ENCODE measurements at regions not wholly inside any gene's neighbourhood (a gene's known extent, or its start where the extent isn't known, plus 50 kb on each side); places are given as distances from the start of the nearest gene placed in this dataset.

DNA sequence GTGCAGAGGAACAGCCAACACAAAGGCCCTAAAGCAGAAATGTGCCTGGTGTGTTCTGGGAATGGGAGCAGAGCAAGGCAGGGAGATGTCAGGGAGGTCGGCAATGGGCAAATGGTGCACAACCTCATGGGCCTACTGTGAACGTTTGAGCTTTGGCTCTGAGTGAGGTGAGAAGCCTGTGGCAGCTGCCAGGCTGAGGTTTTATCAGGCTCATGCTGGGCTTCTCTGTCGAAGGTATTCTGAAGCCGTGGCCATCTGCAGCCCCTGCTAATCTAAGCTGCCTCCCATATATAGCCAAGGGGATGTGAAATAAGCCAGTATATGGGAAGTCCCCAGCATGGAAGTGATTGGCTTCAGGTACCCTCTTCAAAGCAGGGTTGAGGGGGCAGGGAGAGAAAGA lies 193.3 kb downstream of the SLC4A3 start:
- H3K27me3 Mint-ChIP-seq (ENCODE audit: low read depth), result peaks cover 9% of the 10 kb centered on the region
- Histone ChIP-seq H2BK20ac (ENCODE audit: low read depth, low read length, poor library complexity, severe bottlenecking) (no peak overlapping the region), H3K79me1 (ENCODE audit: insufficient read depth, low read depth, low read length, poor library complexity, severe bottlenecking) (no peaks in the 10 kb centered on the region), H3K27me3 (ENCODE audit: insufficient read depth, low read length) (no peaks in the 10 kb centered on the region), H3T11ph (ENCODE audit: low read length) (no peak overlapping the region), H3K27ac (ENCODE audit: insufficient read length, low read depth, low read length) (no peak overlapping the region), H3K9me3 (ENCODE audit: control insufficient read depth, low read depth, low read length) (peaks cover 8% of the 10 kb centered on the region), H3K56ac (ENCODE audit: insufficient read length, low read depth, low read length) (no peak overlapping the region), H2BK5ac (ENCODE audit: insufficient read length, low read length) (no peak overlapping the region), H2AFZ (ENCODE audit: low read length) (no peak overlapping the region), H4K8ac (replicated peaks; ENCODE audit: insufficient read length, low read depth, low read length) (no peak overlapping the region), H4K5ac (ENCODE audit: insufficient read length, low read depth, low read length) (no peak overlapping the region), H2BK12ac (ENCODE audit: insufficient read length, low read depth, low read length) (no peak overlapping the region), H3K4ac (ENCODE audit: low read depth, low read length) (no peak overlapping the region), H3K4me2 (ENCODE audit: insufficient read depth, insufficient read length, low read length) (no peak overlapping the region), H2BK120ac (ENCODE audit: low read depth, low read length, poor library complexity, severe bottlenecking) (no peak overlapping the region), H3K9ac (ENCODE audit: extremely low read depth, insufficient read length, low read length) (no peak overlapping the region), H3K4me1 (ENCODE audit: insufficient read depth, low read length) (no peaks in the 10 kb centered on the region), H3K23ac (ENCODE audit: insufficient read length, low read depth, low read length) (no peak overlapping the region), H3K79me2 (ENCODE audit: insufficient read depth, low read length) (no peaks in the 10 kb centered on the region), H3K14ac (ENCODE audit: insufficient read depth, low read length) (no peak overlapping the region; the same call in 1 of the 2 replicates), H3K18ac (ENCODE audit: insufficient read length, low read depth, low read length) (no peak overlapping the region), H4K20me1 (ENCODE audit: control insufficient read depth, insufficient read depth, insufficient read length) (no peaks in the 10 kb centered on the region), H3K23me2 (ENCODE audit: insufficient read length, low read depth, low read length, poor library complexity, severe bottlenecking) (no peaks in the 10 kb centered on the region), H2BK15ac (ENCODE audit: low read depth, low read length) (no peak overlapping the region), H2AK5ac (ENCODE audit: insufficient read length, low read length) (no peak overlapping the region), H4K91ac (ENCODE audit: insufficient read length, low read depth, low read length) (no peak overlapping the region)
- TF ChIP-seq, protein P1, sequence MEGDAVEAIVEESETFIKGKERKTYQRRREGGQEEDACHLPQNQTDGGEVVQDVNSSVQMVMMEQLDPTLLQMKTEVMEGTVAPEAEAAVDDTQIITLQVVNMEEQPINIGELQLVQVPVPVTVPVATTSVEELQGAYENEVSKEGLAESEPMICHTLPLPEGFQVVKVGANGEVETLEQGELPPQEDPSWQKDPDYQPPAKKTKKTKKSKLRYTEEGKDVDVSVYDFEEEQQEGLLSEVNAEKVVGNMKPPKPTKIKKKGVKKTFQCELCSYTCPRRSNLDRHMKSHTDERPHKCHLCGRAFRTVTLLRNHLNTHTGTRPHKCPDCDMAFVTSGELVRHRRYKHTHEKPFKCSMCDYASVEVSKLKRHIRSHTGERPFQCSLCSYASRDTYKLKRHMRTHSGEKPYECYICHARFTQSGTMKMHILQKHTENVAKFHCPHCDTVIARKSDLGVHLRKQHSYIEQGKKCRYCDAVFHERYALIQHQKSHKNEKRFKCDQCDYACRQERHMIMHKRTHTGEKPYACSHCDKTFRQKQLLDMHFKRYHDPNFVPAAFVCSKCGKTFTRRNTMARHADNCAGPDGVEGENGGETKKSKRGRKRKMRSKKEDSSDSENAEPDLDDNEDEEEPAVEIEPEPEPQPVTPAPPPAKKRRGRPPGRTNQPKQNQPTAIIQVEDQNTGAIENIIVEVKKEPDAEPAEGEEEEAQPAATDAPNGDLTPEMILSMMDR (conservative IDR thresholded peaks at IDR 0.05), result no peak
- WGBS (ENCODE audit: extremely low coverage, insufficient read length, low lambda C conversion rate), result no CpG with 5 or more reads among the region's 4 CpGs
- H3K36me3 Mint-ChIP-seq (ENCODE audit: insufficient read depth in 1 of 3, low read depth in 3 of 3), result peaks cover 8 to 17% (median 9%) of the 10 kb centered on the region in 3 experiments
- H3K4me3 Mint-ChIP-seq, result no peak overlapping the region
- H3K4me1 Mint-ChIP-seq, result no peaks in the 10 kb centered on the region
- H3K9me3 Mint-ChIP-seq, result peaks cover 27 to 32% of the 10 kb centered on the region in 2 experiments
- DNase-seq, result no peak
- no peak overlapping the region for H3K27ac Mint-ChIP-seq
